NCI-H1694 treated with DMSO at 0.1 percent for 48 hours (cell line): ENCODE measurements at regions not wholly inside any gene's neighbourhood (a gene's known extent, or its start where the extent isn't known, plus 50 kb on each side); places are given as distances from the start of the nearest gene placed in this dataset.
"Not testable (repeated sequence)": the region's sequence is repeated elsewhere in the genome, so short reads cannot be mapped to it uniquely, and the experiment has no call there.

Experiments used
- DNase-seq: peaks from one replicate; lab custom pipeline; 2025; lab: John Stamatoyannopoulos, UW

DNA sequence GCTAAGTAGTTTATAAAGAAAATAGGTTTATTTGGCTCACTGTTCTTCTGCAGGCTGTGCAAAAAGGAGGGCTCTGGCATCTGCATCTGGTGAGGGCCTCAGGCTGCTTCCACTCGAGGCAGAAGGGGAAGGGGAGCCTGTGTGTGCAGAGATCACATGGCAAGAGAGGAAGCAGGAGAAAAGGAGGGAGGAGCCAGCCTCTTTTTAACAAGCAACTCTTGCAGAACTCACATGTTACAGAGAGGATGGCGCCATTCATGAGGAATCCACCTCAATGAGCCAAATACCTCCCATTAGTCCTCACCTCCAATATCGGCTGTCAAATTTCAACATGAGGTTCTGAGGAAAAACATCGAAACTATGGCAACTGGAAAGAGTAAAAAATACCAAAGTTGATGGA is 666.6 kb upstream of the SLC35B3 start:
- DNase-seq: no peak

DNA sequence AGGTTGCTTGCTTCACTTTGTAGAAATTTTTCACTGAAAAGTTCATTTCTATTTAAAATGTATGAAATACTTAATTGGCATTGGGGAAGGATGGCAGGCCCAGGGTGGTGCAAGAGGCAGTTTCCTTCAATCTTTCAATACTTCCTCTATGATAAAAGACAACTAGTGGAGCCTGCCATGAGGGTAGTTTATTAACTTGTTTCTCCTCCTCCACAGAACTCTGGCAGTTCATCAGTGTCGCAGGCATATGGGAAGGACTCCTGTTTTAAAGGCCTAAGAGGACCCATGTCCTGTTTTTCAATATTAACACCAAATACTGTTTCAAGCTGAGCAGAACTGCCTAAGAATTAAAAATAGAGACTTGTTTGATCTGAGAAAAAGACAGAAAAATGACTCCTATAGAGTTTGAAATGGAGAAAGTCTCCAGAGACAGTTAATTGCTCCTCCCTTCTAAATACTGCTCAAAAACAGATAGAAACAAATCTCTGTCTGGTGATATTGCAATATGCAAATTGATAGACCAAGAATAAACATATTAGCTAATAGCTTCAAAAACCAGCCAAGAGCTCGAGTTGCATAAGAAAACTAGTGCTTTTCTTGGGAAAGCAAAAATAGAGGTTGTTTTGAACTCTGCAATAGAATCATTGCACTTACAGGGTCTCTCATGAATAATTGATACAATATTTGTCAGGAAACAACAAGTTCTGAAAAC is 665.7 kb upstream of the SLC35B3 start:
- DNase-seq: no peak

DNA sequence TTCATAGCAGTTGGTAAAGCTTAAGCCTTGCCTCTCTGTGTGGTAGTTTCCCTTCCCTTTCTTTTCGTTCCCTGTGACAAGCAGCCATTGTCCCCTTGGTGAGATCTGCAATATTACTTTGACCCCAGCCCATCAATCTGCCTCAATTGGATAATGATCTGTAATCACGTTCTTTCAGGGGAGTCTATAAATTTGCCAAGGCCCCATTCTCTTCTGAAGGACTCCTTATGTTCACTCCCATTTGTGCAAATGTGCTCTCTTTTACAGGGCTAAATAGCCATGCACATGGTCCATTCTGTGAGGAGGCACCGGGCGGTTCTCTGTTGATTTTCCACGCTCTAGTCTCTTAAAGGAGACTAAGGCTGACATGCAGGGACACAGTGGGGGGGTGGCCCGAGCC is 660.4 kb upstream of the SLC35B3 start:
- no peak for DNase-seq

DNA sequence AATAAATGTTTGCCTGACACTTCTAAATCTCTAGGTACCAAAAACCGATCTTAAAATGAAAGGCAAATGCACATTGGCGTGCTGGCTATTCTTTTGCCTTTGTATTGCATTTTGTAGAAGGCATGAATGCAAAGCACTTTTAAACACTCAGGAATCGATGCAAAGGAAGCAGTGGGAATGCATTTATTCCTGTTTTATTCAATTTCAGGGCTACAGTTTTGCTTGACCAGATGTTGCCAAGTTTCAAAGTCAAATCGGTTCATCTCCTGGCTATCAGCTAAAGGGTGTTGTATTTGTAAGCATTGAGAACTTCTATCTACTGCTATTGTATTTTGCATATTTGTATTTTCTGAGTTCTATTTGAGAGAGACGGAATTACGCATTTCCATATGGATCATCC is 659.8 kb upstream of the SLC35B3 start:
- no peak for DNase-seq

DNA sequence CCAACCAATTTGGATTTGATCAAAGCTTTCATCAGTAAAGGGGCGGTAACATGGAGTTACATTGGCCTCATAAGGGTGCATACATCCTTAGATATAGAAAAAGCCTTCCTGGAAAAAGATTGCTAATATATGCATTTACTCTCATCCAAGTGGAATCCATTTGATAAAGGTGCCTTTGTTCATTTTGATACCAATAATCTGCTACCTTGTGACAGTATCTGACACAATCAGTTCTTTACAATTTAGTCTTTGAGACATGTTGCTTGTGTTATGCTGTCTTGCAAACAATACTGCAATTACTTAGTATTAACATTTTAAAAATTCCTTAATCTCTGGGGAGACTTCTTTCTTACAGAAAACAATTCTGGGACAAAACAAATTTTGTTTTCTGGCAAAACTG is 654.4 kb upstream of the SLC35B3 start:
- DNase-seq: no peak

DNA sequence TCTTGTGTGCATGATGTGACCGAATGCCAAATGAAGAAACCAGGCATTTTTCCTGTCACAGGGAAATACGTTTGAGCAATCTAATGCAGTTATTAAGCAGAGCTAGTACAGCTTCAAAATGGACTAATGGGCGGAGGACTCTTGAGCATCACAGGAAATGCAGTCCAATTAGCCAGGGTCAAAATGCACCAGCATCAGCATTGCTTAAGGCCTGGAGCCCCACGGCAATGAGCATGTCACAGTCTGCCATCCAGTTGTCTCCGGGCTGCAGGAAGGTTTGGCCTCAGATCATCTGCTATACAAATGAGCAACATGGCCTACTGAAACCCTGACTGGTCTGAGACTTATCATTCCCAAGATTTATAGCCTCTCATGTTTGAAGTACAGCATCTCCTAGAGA is 652.1 kb upstream of the SLC35B3 start:
- no peak for DNase-seq

DNA sequence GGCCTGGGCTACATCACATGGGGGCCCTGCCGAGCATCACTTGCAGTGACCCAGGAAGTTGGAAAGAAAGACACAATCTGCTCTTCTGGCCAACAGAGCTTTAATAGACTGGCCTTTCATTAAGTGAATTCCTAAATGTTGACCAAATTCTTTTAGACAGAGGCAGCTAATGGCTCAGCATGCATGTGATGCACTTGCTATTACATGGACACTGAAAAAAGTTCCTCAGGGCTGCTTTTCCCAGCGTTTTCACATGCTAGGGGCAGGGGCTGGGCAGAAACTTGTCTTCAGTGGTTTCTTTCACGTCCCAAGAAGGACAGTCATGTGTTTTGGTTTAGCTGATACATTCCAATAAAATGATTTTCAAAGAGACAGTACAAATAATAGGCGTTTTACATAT is 651.0 kb upstream of the SLC35B3 start:
- no peak for DNase-seq

DNA sequence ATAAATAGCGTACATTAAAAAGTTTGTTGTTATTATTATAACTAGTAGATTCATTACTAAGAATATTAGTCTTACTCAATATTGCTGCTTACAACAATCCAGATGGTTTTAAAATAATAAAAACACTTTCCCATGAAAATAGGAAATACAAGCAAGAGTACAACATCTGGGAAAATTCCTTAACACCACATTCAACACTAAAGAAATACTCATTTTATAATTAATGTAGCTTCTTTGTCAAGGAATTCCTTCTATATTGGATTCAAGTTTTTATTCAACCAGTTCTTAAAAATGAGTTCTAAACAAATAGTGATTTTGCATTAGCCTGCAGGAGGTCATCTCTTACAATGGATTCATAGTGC is 650.3 kb upstream of the SLC35B3 start:
- DNase-seq: no peak

DNA sequence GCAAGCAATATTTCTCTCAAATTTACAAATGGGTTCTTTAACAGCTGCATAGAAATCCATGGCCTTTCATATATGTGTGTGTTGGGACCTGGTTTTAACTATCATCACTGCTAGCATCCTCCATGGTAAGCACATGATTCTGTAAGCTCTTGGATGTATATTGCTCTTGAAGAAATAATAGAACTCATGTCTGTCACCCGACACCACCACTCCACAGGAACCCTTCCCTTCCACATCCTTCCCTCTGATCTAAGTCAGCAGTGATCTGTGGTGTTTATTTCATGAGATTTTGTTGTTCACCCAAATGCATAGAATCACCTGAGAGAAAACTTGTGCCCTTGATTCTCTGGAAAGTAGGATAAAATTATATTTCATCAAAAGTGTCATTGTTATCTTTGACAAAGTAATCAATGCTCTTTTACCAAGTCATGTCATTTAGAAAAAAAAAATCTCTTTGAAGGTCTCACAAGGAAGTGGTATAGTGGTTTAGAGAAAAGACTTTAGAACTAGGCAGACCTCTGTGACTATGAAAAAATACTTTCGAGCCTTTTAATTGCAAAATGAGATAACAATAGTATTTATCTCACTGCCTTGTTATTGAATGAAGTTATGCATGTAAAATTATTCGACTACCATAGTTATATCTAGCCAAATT is 649.8 kb upstream of the SLC35B3 start:
- no peak for DNase-seq

DNA sequence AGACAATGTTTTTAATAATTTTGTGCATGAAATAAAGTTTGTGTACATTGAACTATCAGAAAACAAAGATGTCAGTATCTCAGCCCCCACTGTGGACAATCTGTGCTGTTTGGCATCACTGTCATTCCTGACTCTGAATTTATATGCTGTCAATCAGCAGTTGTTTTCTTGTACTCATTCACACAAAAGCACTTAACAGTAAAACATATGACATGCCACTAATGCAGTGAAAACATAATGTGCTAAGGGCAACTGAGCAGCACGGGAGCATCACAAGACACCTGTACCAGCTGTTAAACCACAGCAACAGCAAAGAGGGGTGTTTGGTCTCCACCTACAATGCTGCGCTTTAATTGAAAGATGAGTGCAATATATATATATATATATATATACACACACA is 647.8 kb upstream of the SLC35B3 start:
- DNase-seq: no peak

DNA sequence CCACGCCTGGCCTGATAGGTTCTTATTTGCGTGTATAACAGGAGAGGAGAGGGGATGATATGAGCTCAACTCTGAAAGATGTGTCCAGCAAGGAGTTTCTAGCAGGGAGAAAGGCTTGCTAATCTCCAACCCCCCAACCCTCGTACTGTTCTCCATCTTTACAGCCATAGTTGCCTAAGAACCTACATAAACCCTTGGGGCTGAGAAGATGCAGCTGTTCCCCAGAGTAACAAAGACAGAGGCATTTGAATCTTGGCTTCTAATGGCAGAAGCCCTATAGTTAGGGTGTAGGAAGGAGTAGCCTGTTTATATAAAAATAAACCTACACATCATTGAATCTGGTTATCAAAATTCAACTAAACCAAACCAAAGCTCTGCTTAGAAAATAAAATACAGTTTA is 631.4 kb upstream of the SLC35B3 start:
- DNase-seq: no peak

DNA sequence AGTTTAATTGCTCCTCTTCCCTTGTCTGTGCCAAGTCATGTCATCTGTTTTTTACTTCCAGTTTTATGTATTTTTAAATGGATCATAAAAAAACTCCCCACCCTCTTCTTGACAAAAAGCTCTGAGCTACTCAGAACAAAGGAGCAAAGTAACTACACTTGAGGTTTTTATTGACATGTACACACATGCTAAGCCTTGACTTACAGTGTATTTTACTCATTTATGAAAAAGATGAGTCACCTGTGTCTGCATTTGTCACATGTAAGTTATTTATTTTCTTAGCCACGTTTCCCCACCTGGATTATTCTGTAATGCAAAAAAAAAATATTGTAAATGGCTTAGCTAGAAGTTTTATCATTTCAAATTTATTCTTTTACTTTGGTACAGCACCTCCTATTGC is 628.8 kb upstream of the SLC35B3 start:
- DNase-seq: no peak

DNA sequence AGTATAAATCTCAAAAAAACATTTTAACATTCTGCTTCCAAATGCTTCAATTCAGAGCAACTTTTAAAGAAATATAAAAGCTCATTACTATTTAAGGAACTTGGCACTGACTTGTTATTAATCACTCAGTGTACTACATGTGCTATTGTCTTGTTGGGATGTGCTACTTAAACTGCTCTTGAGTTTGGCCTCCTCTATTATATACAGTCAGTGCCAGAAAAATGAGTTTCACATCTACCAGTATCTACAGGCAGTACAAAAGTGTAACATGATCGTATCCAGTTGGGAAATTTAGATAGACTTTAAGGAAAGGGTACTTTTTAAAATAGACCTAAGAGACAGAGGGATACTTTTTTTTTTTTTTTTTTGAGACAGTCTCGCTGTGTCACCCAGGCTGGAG is 627.3 kb upstream of the SLC35B3 start:
- no peak for DNase-seq

DNA sequence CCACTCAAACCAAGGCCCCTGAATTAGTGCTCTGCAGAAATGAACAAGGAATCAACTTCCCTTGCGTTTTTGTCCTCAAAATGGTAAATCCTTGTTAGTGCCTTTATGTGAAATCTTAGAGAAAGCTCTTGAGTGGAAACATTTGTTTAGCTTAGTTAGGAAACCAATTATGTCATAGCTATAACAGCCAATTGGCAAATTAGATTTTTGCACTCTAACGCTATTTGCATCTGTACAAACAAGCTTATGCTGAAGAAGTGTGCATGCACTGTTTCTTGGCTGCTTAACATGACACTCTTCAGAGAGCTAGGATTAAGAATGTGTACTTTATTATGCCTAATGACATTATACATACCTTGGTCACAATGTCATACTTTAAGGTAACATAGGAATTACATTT is 622.6 kb upstream of the SLC35B3 start:
- no peak for DNase-seq

DNA sequence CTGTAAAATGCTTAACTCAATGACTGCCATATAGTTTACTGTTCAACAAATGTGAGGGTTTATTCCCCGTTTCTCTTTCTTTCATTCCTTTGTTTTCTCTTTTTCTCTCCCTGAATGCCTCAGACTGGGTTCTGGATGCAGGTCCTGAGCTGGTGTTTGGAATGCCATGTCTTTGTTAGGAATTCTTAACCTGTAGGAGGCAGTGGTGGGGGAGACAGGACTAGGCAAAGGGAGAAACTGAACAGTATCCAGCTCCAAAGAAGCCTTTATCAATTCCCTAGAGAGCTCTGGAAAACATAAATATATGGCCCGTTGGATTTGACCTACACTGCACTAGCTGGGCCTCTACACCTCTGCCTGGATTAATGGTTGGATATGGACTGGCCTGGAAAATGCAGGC is 621.2 kb upstream of the SLC35B3 start:
- no peak for DNase-seq

DNA sequence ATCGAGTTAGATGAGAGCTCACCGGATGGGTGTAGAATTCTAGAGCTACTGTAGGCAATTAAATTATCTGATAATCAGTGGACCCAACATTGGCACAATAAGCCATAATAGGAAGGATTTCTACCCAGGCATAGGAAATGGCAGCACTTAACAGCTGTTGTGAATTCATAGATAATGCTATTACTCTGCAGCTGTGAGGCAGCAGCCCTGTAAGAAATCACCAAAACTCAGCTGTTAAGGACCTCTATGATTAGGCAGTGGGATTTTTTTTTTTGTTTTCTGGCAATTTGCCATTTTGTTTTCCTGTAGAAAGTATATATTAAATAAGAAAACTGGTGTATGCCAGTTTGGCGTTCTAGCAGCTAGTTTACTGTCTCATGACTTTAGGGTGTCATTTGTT is 609.1 kb upstream of the SLC35B3 start:
- no peak for DNase-seq

DNA sequence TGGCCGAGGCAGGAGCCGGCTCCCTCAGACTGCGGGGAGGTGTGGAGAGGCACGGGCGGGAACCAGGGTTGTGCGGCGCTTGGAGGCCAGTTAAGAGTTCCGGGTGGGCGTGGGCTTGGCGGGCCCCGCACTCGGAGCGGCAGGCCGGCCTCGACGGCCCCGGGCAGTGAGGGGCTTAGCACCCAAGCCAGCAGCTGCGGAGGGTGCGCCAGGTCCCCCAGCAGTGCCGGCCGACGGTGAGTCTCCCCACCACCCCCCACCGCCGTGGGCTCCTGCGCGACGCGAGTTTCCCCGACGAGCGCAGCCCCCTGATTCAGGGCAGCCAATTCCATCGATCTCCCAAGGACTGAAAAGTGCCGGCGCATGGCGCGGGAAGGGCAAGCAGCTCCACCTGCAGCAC is 605.4 kb upstream of the SLC35B3 start:
- DNase-seq: no peak

DNA sequence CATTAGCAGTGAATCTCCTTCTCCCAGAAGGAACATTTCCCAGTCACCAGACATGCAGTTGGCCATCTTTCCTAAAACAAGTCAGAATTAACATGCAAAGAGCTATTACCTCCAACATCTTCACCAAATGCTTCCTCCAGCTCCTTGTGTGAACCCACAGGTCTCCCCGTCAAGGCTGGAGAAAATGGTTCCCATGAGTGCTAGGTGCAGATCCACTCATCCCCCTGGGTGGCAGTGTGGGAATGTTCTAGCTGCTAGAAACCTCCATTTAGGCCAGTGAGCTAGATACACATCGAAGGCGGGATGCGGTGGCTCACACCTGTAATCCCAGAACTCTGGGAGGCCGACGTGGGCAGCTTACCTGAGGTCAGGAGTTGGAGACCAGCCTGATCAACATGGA is 603.9 kb upstream of the SLC35B3 start:
- DNase-seq: no peak

DNA sequence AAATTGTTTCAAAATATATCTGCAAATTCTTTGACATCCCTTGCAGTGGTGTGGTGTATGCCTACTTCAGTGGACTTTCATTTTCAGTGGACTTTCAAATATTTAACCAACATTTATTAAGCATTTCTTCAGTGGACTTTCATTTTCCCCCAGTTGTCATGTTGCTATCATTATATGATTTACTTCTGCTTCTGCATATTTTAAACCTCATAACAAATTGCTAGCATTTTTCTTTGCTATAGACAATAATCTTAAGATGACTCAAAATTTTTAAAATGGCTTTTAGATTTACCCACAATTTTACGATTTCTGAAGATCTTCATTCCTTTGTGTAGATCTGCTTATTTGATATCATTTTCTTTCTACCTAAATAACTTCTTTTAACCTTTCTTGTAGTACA is 592.7 kb upstream of the SLC35B3 start:
- no peak for DNase-seq

DNA sequence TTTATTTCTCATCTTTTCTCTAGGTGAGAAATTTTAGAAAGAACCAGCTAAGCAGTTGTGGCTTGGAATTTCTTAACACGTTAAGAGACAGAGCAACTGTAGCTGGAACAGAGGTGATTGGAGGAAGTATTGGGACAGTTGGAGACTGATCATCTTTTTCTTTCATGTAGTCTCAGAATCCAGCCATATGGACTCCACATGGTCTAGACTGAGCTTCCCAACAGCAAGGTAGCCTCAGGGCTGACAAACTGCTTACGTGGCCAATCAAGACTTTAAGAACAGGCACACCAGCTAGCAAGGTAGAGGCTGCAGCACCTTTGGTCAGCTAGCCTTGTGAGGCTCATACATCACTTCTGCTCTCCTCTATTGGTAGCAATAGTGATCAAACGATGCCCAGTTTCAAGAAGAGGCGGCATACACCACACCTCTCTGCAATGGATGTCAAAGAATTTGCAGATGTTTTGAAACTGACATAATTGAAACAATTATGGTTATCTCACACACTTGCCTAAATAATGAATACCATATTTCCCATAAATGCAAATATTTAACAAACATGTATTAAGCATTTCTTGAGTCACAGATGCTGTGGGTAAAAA is 590.5 kb upstream of the SLC35B3 start:
- DNase-seq: no peak

DNA sequence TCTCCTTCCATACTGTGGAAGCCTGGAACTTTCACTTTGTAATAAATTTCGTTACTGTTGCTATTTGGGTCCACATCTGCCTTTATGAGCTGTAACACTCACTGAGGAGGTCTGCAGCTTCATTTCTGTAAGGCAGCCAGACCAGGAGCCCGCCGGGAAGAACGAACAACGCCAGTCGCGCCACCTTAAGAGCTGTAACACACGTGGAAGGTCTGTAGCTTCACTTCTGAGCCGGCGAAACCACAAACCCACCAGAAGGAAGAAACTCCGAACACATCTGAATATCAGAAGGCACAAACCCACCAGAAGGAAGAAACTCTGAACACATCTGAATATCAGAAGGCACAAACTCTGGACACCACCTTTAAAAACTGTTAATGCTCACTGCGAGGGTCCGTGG is 589.9 kb upstream of the SLC35B3 start:
- no peak for DNase-seq

DNA sequence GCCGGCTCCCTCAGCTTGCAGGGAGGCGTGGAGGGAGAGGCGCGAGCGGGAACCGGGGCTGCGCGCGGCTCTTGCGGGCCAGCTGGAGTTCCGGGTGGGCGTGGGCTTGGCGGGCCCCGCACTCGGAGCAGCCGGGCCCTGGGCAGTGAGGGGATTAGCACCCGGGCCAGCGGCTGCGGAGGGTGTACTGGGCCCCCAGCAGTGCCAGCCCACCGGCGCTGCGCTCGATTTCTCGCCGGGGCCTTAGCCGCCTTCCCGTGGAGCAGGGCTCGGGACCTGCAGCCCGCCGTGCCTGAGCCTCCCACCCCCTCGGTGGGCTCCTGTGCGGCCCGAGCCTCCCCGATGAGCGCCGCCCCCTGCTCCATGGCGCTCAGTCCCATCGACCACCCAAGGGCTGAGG is 588.9 kb upstream of the SLC35B3 start:
- not testable (repeated sequence) for DNase-seq

DNA sequence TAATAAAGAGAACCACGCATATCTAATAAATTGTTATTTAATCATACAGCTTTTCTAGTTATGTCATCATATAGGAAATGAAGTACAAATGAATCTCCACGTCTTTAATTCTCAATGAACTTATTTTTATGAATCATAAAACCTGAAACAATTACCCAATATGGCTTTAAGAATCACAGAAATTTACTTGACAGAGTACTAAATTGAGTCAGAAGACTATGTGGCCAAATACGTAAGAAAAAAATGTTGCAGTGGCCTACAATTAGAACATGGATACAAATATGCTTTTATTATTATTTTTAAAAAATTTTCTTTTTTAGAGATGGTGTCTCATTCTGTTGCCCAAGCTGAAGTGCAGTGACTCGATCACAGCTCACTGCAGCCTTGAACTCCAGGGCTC is 584.7 kb upstream of the SLC35B3 start:
- no peak for DNase-seq

DNA sequence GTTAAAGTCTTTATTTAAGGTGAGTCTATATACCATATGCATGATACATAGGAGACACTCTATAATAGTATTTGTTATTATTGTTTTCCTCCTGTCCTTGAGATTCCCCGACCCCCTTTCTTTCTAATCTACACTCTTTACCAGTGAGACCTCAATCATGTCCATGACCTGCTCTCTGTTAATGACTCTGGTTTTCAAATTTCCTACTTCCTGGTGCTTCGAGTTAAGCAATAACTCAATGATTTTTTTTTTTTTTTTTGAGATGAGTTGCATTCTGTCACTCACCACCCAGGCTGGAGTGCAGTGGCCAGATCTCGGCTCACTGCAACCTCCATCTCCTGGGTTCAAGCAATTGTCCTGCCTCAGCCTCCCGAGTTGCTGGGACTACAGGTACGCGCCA is 574.6 kb upstream of the SLC35B3 start:
- DNase-seq: no peak
